ENCODE measurements at regions not wholly inside any gene's neighbourhood (a gene's known extent, or its start where the extent isn't known, plus 50 kb on each side); places are given as distances from the start of the nearest gene placed in this dataset.

DNA sequence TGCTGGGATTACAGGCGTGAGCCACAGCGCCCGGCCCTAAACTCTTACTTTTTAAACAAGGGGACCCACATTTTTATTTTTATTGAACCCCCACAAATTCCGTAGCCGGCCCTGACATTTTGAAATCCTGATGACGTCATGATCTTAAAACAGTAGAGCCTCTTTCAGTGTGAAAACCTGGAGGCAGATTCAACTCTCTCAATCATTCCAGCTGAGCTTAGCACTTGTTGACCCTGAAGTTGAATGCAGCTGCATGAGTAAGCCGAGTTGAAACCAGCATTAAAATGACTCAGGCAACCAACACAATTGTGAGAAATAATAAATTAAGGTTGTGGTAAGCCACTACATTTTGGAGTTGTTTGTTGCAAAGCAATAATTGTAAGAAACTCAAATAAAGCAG lies 93.9 kb upstream of the ADGRL4 start:
- TF ChIP-seq CTCF (IDR thresholded peaks at IDR 0.05; ENCODE audit: low read depth, low read length, missing input control), result no peak
- TF ChIP-seq HNF4G (IDR thresholded peaks at IDR 0.05), result no peak
- TF ChIP-seq RXRA (IDR thresholded peaks at IDR 0.05), result no peak
- no peak for TF ChIP-seq YY1 (IDR thresholded peaks at IDR 0.05)

Measured in liver (tissue), 3 donors.